Skin of body (tissue), 1 donor: ENCODE measurements at regions not wholly inside any gene's neighbourhood (a gene's known extent, or its start where the extent isn't known, plus 50 kb on each side); places are given as distances from the start of the nearest gene placed in this dataset.

Experiments
- DNase-seq: peaks from one replicate; lab custom pipeline; 2025; lab: John Stamatoyannopoulos, UW

GRCh38 chr2:122163617-122164016, 408.2 kb downstream of the TSN start:
- no peak for DNase-seq

GRCh38 chr2:122164964-122165363, 409.5 kb downstream of the TSN start:
- no peak for DNase-seq

- no peak for DNase-seq
Measured at GRCh38 chr2:122166820-122167219, 411.4 kb downstream of the TSN start.

- no peak for DNase-seq
Measured at GRCh38 chr2:122167515-122167914, 412.1 kb downstream of the TSN start.

- no peak for DNase-seq
Measured at GRCh38 chr2:122168799-122169198, 413.3 kb downstream of the TSN start.

- no peak for DNase-seq
Measured at GRCh38 chr2:122172812-122173211, 417.4 kb downstream of the TSN start.

- DNase-seq: no peak
Measured at GRCh38 chr2:122174061-122174460, 418.6 kb downstream of the TSN start.

GRCh38 chr2:122179492-122180165, 424.2 kb downstream of the TSN start:
- DNase-seq: no peak

GRCh38 chr2:122180972-122181371, 425.5 kb downstream of the TSN start:
- DNase-seq: no peak

GRCh38 chr2:122182616-122183355, 427.3 kb downstream of the TSN start:
- DNase-seq: no peak

GRCh38 chr2:122183890-122184289, 428.4 kb downstream of the TSN start:
- DNase-seq: no peak

- no peak for DNase-seq
Measured at GRCh38 chr2:122186761-122187222, 431.3 kb downstream of the TSN start.

- DNase-seq: no peak
Measured at GRCh38 chr2:122191331-122191730, 435.9 kb downstream of the TSN start.

- DNase-seq: no peak
Measured at GRCh38 chr2:122193622-122194021, 438.2 kb downstream of the TSN start.

GRCh38 chr2:122194546-122194945, 439.1 kb downstream of the TSN start:
- no peak for DNase-seq

- peak; percentile 92 for DNase-seq
Measured at GRCh38 chr2:122203523-122203922, 448.1 kb downstream of the TSN start.

GRCh38 chr2:122205641-122206040, 450.2 kb downstream of the TSN start:
- DNase-seq: no peak

GRCh38 chr2:122206101-122206500, 450.6 kb downstream of the TSN start:
- DNase-seq: no peak

GRCh38 chr2:122209377-122209776, 453.9 kb downstream of the TSN start:
- DNase-seq: no peak

- no peak for DNase-seq
Measured at GRCh38 chr2:122210065-122210464, 454.6 kb downstream of the TSN start.

- DNase-seq: no peak
Measured at GRCh38 chr2:122210898-122211856, 455.7 kb downstream of the TSN start.

GRCh38 chr2:122213312-122213711, 457.9 kb downstream of the TSN start:
- no peak for DNase-seq
